GM19463 (cell line): ENCODE measurements at regions not wholly inside any gene's neighbourhood (a gene's known extent, or its start where the extent isn't known, plus 50 kb on each side); places are given as distances from the start of the nearest gene placed in this dataset.

Source experiments
- ATAC-seq: cut with Tn5 transposase; IDR thresholded peaks from one replicate; pipeline ENCODE4 v1.9.1; 2021; ENCODE audit warnings: mild to moderate bottlenecking, moderate library complexity; ENCODE audit not compliant: unreplicated experiment

GRCh38 chr6:132972254-132972653 is 157.9 kb downstream of the RPS12 start:
- no peak for ATAC-seq

GRCh38 chr6:132972971-132973370 is 158.6 kb downstream of the RPS12 start:
- ATAC-seq = no peak

GRCh38 chr6:132973514-132973993 is 159.2 kb downstream of the RPS12 start:
- ATAC-seq = no peak

- ATAC-seq = no peak
Observed at GRCh38 chr6:132974122-132974521, 159.8 kb downstream of the RPS12 start.

GRCh38 chr6:132977413-132977812 is 163.0 kb downstream of the RPS12 start:
- ATAC-seq = no peak

- ATAC-seq = no peak
Observed at GRCh38 chr6:132978685-132979084, 164.3 kb downstream of the RPS12 start.

GRCh38 chr6:132993738-132994137 is 179.4 kb downstream of the RPS12 start:
- no peak for ATAC-seq

- no peak for ATAC-seq
Observed at GRCh38 chr6:132995009-132995408, 180.6 kb downstream of the RPS12 start.

- no peak for ATAC-seq
Observed at GRCh38 chr6:132995432-132995831, 181.1 kb downstream of the RPS12 start.

GRCh38 chr6:132998418-132998817 is 184.0 kb downstream of the RPS12 start:
- ATAC-seq = no peak

GRCh38 chr6:133001040-133001565 is 186.7 kb downstream of the RPS12 start:
- no peak for ATAC-seq

GRCh38 chr6:133004304-133004884 is 190.0 kb downstream of the RPS12 start:
- ATAC-seq = no peak

GRCh38 chr6:133012774-133013173 is 198.4 kb downstream of the RPS12 start:
- no peak for ATAC-seq

- ATAC-seq = no peak
Observed at GRCh38 chr6:133016631-133017030, 202.3 kb downstream of the RPS12 start.

- no peak for ATAC-seq
Observed at GRCh38 chr6:133017581-133017980, 203.2 kb downstream of the RPS12 start.

- no peak for ATAC-seq
Observed at GRCh38 chr6:133026705-133027104, 212.3 kb downstream of the RPS12 start.

GRCh38 chr6:133033263-133033662 is 207.9 kb upstream of the EYA4 start:
- ATAC-seq = no peak

- ATAC-seq = no peak
Observed at GRCh38 chr6:133034509-133035206, 206.5 kb upstream of the EYA4 start.

- no peak for ATAC-seq
Observed at GRCh38 chr6:133040094-133040802, 200.9 kb upstream of the EYA4 start.

GRCh38 chr6:133040803-133041419 is 200.2 kb upstream of the EYA4 start:
- no peak for ATAC-seq

GRCh38 chr6:133042550-133043120 is 198.5 kb upstream of the EYA4 start:
- no peak for ATAC-seq
